Mucosa of descending colon (tissue), 3 donors: ENCODE measurements at regions not wholly inside any gene's neighbourhood (a gene's known extent, or its start where the extent isn't known, plus 50 kb on each side); places are given as distances from the start of the nearest gene placed in this dataset.

Experiments
- ATAC-seq: fragments of 200-7000 bp; cut with Tn5 transposase; one replicate; pipeline ENCODE4 v1.9.1; 2020; ENCODE audit warnings: mild to moderate bottlenecking, moderate library complexity
- DNase-seq, 3 donors: peaks; one replicate each; pipeline ENCODE4 v3.0.0-alpha.2; 2020
- H3K36me3 ChIP-seq: fragments of 200-600 bp; one replicate; pipeline ENCODE4 v1.8.0; 2021; ENCODE audit warnings: low read depth, mild to moderate bottlenecking
- H3K4me1 ChIP-seq: fragments of 200-600 bp; one replicate; pipeline ENCODE4 v1.8.0; 2021; ENCODE audit warnings: low read depth, mild to moderate bottlenecking
- H3K4me3 ChIP-seq: fragments of 200-600 bp; one replicate; pipeline ENCODE4 v1.8.0; 2021; ENCODE audit warnings: mild to moderate bottlenecking
- H3K9me3 ChIP-seq: fragments of 200-600 bp; one replicate; pipeline ENCODE4 v1.8.0; 2021; ENCODE audit warnings: mild to moderate bottlenecking
- CTCF ChIP-seq: fragments of 200-600 bp; IDR thresholded peaks from one replicate; pipeline ENCODE4 v1.8.0; 2022; ENCODE audit warnings: antibody characterized with exemption, mild to moderate bottlenecking
- intact Hi-C, 2 donors: fragments of 100-400 bp; cut with DNase I in 1 of 2; cut with micrococcal nuclease in 1 of 2; formaldehyde crosslinking; loops; one replicate each; pipeline versions ENCODE4 v1.11.0 to v1.11.1; 2022; cut with DNase I, micrococcal nuclease
- donor health status: DM: no; HTN: no; CAD: no; lungs with moderate emphysema.
- donor health status: DM: no; HTN: no; CAD: no.
- donor health status: DM: no; HTN: yes; CAD: no.

GRCh38 chr9:78881295-78881694 lies 584.4 kb downstream of the PSAT1 start:
- TF ChIP-seq CTCF, result no peak
- intact Hi-C loops, result no loop called here
- DNase-seq, result no peak
- Histone ChIP-seq H3K4me3 (no peak overlapping the region), H3K36me3 (no peaks in the 10 kb centered on the region), H3K4me1 (no peaks in the 10 kb centered on the region), H3K9me3 (no peaks in the 10 kb centered on the region)
- no peak for ATAC-seq

DNA sequence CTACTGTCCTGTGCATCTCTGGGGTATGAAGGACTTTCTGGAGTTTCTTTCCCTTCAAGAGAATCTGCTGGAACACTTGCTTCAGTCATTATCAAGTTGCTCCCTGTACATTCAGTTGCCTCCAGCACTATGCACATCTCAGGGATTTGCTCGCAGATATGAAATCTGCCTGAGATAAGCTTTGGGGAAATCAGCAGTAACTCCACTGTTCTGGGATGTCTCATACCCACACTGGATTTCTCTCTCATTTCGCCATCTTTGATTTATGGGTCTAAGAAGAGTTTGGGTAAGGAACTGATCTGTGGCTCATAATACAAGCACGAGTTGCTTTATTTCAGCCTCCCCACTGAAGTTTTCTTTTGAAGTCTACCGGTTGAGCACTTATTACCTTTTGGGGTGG lies 585.6 kb downstream of the PSAT1 start:
- Histone ChIP-seq H3K4me3 (no peak overlapping the region), H3K9me3 (no peaks in the 10 kb centered on the region), H3K4me1 (no peaks in the 10 kb centered on the region), H3K36me3 (no peaks in the 10 kb centered on the region)
- no peak for TF ChIP-seq CTCF
- intact Hi-C loops, result no loop called here
- ATAC-seq (no peak), DNase-seq (no peak)

- Histone ChIP-seq H3K9me3 (peaks cover 6% of the 10 kb centered on the region), H3K36me3 (no peaks in the 10 kb centered on the region), H3K4me3 (no peak overlapping the region), H3K4me1 (no peaks in the 10 kb centered on the region)
- DNase-seq, result no peak
- no peak for TF ChIP-seq CTCF
- intact Hi-C loops, result no loop called here
- ATAC-seq, result no peak
Measured at GRCh38 chr9:78884611-78885150, 587.8 kb downstream of the PSAT1 start.

DNA sequence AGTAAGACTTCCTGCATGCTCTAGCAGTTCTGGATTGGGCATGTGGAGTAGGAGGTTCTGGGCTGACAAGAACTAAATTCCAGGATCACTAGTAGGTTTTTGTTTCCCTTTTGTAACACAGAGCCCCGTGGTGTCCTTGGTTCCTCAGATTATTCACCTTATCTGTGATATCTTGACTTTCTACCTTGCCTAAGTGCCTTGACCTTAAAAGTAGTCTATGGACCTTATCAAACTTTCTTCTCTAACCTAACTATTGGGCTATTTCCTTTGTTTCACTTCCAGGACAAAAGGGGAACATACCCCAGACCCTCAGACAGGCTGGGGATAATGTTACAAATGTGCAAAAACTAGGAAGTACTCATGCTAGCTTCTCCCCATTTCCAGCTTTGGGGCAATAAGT lies 595.3 kb downstream of the PSAT1 start:
- H3K4me3 ChIP-seq, result no peak overlapping the region
- H3K9me3 ChIP-seq, result peaks cover 15% of the 10 kb centered on the region
- H3K36me3 ChIP-seq, result no peaks in the 10 kb centered on the region
- TF ChIP-seq CTCF, result no peak
- ATAC-seq (no peak), DNase-seq (no peak)
- no peaks in the 10 kb centered on the region for H3K4me1 ChIP-seq
- intact Hi-C loops, result no loop called here

DNA sequence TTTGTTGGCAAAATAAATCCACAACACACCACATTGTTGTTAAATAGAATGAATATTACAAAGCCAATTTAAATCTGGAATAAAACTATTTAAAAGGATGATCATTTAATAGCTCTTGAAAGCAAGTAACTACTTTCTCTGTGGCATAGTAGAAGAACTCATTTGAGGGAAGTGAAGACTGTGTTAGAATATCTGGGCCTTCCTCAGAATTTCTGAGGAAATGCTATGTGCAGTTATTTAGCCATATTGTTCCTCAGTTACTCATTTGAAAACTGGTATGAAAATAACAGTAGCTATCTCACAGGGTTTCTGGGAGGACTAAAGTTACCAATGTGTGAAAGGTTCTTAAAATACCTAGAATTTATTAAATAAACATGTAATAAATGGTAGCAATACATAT lies 595.8 kb downstream of the PSAT1 start:
- Histone ChIP-seq H3K36me3 (no peaks in the 10 kb centered on the region), H3K4me3 (no peak overlapping the region), H3K9me3 (peaks cover 15% of the 10 kb centered on the region), H3K4me1 (no peaks in the 10 kb centered on the region)
- intact Hi-C loops, result no loop called here
- ATAC-seq (no peak), DNase-seq (no peak)
- no peak for TF ChIP-seq CTCF

DNA sequence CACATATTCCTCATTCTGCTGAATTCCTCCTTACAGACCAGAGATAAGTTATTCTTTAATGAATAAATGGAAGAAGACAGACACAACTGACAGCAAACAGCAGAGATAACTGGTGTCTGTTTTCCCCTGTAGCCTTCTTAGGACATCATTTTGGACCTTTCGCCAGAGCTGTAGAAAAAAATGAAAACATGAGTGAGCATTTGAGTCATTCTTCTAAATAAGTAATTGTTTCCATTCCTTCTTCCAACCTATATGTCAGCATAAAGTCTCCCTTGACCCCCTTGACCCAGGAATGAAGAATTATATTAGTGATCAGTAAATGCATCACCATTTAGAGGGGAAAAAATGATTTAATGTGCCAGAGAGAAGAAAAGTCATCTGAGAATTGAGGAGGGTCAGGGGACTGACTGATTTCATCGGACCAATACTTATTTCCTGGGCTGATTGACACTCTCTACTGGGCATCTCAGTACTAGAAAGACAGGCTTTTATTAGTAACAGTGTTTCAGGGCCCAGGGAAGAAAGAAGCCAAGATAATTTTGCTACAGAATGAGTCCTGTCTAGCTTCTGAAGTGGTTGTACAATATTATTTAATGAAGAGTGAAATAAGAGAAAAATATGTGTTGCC lies 597.0 kb downstream of the PSAT1 start:
- Histone ChIP-seq H3K36me3 (no peaks in the 10 kb centered on the region), H3K4me3 (no peak overlapping the region), H3K4me1 (no peaks in the 10 kb centered on the region), H3K9me3 (peaks cover 15% of the 10 kb centered on the region)
- intact Hi-C loops, result no loop called here
- no peak for DNase-seq
- no peak for TF ChIP-seq CTCF
- ATAC-seq, result no peak
